CD4-positive, alpha-beta T cell treated with Interferon alpha-2 for 1 hour (primary cell): ENCODE measurements at regions not wholly inside any gene's neighbourhood (a gene's known extent, or its start where the extent isn't known, plus 50 kb on each side); places are given as distances from the start of the nearest gene placed in this dataset.

Experiments used
- DNase-seq, 2 donors: peaks; one replicate each; pipeline ENCODE4 v3.0.0-alpha.2; 2020 to 2022

DNA sequence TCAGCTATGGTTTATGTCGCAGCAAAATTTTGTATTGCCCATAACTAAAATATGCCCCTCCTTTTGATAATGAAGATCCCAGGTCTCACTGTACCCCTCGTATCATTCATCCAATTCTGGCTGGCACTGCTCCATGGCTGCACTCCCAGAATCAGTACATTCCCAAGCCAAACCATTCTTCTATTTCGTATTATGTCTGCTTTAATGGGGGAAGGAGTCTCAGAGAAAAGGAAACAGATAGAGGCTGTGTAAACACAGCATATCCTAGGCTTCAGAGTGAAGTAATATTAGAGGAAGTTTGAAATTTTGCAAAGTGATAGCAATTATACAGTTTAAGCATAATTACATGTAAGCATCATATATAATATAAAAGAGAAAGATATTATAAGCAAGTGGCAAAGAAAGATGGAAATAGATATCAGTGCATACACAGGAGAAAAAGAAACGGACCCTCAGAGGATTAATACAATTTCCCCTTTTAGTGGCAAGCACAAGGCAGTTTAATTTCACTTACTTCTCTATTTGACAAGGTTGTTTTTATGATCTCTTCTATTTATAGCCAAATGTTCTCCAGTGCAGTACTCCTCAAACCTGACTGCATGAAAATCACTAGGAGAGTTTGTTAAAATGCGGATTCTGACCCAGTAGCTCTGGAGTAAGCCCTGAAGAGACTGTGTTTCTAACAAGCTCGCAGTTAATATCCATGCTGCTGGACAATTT, 56.5 kb upstream of the TENT5A start:
- no peak for DNase-seq

DNA sequence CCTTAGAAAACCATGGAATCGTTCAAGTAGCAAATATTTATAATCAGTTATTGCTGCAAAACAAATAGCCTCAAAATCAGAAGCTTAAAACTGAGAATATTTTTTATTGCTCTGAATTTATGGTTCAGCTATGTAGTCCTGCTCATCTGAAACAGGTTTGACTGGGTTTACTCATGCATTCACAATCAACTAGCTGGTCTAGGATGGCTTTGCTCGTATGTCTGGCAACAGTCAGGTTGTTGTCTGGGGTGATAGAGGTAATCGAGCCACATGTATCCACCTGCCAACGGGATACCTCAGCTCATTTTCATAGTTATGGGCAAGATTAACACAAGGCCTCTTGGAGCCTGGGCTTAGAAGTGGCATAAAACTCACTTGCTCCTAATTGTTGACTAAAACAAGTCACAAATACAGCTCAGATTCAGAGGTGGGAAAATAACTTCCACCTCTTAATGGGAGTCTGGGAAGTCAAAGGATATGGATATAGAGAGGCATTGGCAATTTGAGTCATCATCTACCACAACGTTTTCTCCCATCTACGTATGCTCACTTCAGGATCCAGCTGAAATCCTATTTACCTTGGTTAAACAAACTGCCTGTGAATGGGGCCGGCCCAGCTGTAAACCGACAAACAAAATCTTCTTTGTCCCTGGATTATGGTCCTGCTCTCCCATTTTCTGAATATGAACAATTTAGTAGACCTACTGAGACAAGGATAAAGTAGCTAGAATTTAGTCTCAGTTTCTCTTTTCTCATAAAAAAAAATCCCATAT, 54.5 kb upstream of the TENT5A start:
- no peak for DNase-seq

GRCh38 chr6:81802356-81802755, 49.9 kb upstream of the TENT5A start:
- no peak for DNase-seq
